ENCODE measurements at regions not wholly inside any gene's neighbourhood (a gene's known extent, or its start where the extent isn't known, plus 50 kb on each side); places are given as distances from the start of the nearest gene placed in this dataset.

DNA sequence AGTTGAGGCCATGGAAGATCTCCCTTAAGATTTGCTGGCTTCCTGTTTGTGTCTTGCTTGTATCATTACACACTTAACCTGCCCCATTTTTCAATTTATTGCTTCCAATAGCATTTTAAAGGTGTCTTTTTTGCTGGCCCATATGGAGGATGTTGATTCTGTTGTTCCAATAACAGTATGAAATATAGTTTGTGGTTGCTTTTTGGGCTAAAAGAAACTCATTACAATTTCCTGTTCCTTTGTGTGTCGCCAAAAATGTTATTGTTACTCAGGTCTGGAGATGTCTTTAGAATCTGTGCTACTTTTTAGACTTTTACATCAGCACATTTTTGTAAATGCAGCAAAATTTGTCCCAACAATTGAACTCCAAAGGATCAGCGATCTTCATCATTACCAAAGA, 234.0 kb upstream of the ITGA4 start:
- TF ChIP-seq POLR2A (IDR thresholded peaks at IDR 0.05): no peak
- TF ChIP-seq, protein P1, sequence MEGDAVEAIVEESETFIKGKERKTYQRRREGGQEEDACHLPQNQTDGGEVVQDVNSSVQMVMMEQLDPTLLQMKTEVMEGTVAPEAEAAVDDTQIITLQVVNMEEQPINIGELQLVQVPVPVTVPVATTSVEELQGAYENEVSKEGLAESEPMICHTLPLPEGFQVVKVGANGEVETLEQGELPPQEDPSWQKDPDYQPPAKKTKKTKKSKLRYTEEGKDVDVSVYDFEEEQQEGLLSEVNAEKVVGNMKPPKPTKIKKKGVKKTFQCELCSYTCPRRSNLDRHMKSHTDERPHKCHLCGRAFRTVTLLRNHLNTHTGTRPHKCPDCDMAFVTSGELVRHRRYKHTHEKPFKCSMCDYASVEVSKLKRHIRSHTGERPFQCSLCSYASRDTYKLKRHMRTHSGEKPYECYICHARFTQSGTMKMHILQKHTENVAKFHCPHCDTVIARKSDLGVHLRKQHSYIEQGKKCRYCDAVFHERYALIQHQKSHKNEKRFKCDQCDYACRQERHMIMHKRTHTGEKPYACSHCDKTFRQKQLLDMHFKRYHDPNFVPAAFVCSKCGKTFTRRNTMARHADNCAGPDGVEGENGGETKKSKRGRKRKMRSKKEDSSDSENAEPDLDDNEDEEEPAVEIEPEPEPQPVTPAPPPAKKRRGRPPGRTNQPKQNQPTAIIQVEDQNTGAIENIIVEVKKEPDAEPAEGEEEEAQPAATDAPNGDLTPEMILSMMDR (IDR thresholded peaks at IDR 0.05): no peak

Measured in heart left ventricle (tissue), 13 donors.